CD14-positive monocyte (primary cell): ENCODE measurements at regions not wholly inside any gene's neighbourhood (a gene's known extent, or its start where the extent isn't known, plus 50 kb on each side); places are given as distances from the start of the nearest gene placed in this dataset.

Experiments used
- DNase-seq, 3 donors: peaks; one replicate each; pipeline ENCODE4 v3.0.0-alpha.2; 2011 to 2022
- H2AFZ ChIP-seq: 2 replicates; pipeline ENCODE4 v1.6.0; 2012; ENCODE audit warnings: mild to moderate bottlenecking, low read depth, low read length, inconsistent platforms; ENCODE audit not compliant: insufficient read depth, poor library complexity, severe bottlenecking
- H3K27ac ChIP-seq, 2 donors: 1 replicate in 1 of 2; 2 replicates in 1 of 2; pipeline ENCODE4 v1.5.1; 2012 to 2013; ENCODE audit warnings: low read length in 2 of 2, control low read depth in 1 of 2, inconsistent platforms in 1 of 2, low read depth in 1 of 2, mild to moderate bottlenecking in 1 of 2
- H3K27me3 ChIP-seq, 2 donors: one replicate each; pipeline versions ENCODE4 v1.6.0 to v1.6.1; 2011 to 2013; ENCODE audit warnings: low read length in 2 of 2; ENCODE audit not compliant: control insufficient read depth in 2 of 2, insufficient read depth in 2 of 2
- H3K36me3 ChIP-seq, 2 donors: replicated peaks in 1 of 2; 1 replicate in 1 of 2; 2 replicates in 1 of 2; pipeline versions ENCODE4 v1.5.1 to v1.6.1; 2012 to 2013; ENCODE audit warnings: low read length in 2 of 2, control low read depth in 1 of 2, inconsistent platforms in 1 of 2, mild to moderate bottlenecking in 1 of 2; ENCODE audit not compliant: insufficient read depth in 2 of 2, control insufficient read depth in 1 of 2
- H3K4me1 ChIP-seq, 2 donors: 1 replicate in 1 of 2; 2 replicates in 1 of 2; pipeline versions ENCODE4 v1.5.1 to v1.6.1; 2012 to 2013; ENCODE audit warnings: low read length in 2 of 2, control low read depth in 1 of 2, inconsistent platforms in 1 of 2, mild to moderate bottlenecking in 1 of 2, moderate library complexity in 1 of 2; ENCODE audit not compliant: insufficient read depth in 2 of 2, control insufficient read depth in 1 of 2
- H3K4me2 ChIP-seq: replicated peaks from 2 replicates; pipeline ENCODE3; 2012; ENCODE audit warnings: low read length, moderate library complexity, mild to moderate bottlenecking; ENCODE audit not compliant: poor library complexity, severe bottlenecking; ENCODE audit errors: extremely low read depth
- H3K4me3 ChIP-seq, 3 experiments: fragments of 200-600 bp in 1 of 3; sonication (generic) in 1 of 3; replicated peaks in 1 of 3; 1 replicate in 2 of 3; 2 replicates in 1 of 3; pipeline ENCODE4 v1.5.1; 2011 to 2013; ENCODE audit warnings: low read length in 3 of 3, mild to moderate bottlenecking in 3 of 3, control low read depth in 2 of 3, low read depth in 2 of 3, inconsistent platforms in 1 of 3, moderate library complexity in 1 of 3
- H3K79me2 ChIP-seq: 2 replicates; pipeline ENCODE4 v1.6.0; 2012; ENCODE audit warnings: mild to moderate bottlenecking, control low read depth, inconsistent platforms, low read length, moderate library complexity; ENCODE audit not compliant: insufficient read depth
- H3K9ac ChIP-seq: 2 replicates; pipeline ENCODE4 v1.6.0; 2017; ENCODE audit warnings: low read length, mild to moderate bottlenecking; ENCODE audit not compliant: insufficient read depth, poor library complexity, severe bottlenecking
- H3K9me3 ChIP-seq, 2 donors: replicated peaks in 1 of 2; 1 replicate in 1 of 2; 2 replicates in 1 of 2; pipeline versions ENCODE4 v1.5.1 to v1.6.1; 2012 to 2013; ENCODE audit warnings: low read length in 2 of 2, control low read depth in 1 of 2; ENCODE audit not compliant: control insufficient read depth in 1 of 2, insufficient read depth in 1 of 2
- H4K20me1 ChIP-seq: 2 replicates; pipeline ENCODE4 v1.6.0; 2012; ENCODE audit warnings: mild to moderate bottlenecking, low read length, control low read depth, moderate library complexity; ENCODE audit not compliant: insufficient read depth
- H3K27ac Mint-ChIP-seq, 7 donors: one replicate each; pipeline ENCODE4 v1.8.0; 2020; ENCODE audit warnings: mild to moderate bottlenecking in 7 of 7, mixed read lengths in 7 of 7, moderate library complexity in 6 of 7, inconsistent platforms in 2 of 7
- H3K27me3 Mint-ChIP-seq, 3 donors: one replicate each; pipeline ENCODE4 v1.8.0; 2021 to 2022; ENCODE audit warnings: low read depth in 3 of 3, mild to moderate bottlenecking in 3 of 3, mixed read lengths in 3 of 3, moderate library complexity in 3 of 3, inconsistent platforms in 1 of 3
- H3K36me3 Mint-ChIP-seq, 2 donors: one replicate each; pipeline ENCODE4 v1.8.0; 2020; ENCODE audit warnings: mixed read lengths in 2 of 2, inconsistent platforms in 1 of 2, mild to moderate bottlenecking in 1 of 2
- H3K4me1 Mint-ChIP-seq: one replicate; pipeline ENCODE4 v1.8.0; 2020; ENCODE audit warnings: mild to moderate bottlenecking, mixed read lengths
- H3K4me3 Mint-ChIP-seq, 2 donors: one replicate each; pipeline ENCODE4 v1.8.0; 2020; ENCODE audit warnings: mild to moderate bottlenecking in 2 of 2, mixed read lengths in 2 of 2, moderate library complexity in 1 of 2
- H3K9me3 Mint-ChIP-seq, 7 donors: one replicate each; pipeline ENCODE4 v1.8.0; 2020 to 2022; ENCODE audit warnings: mixed read lengths in 7 of 7, mild to moderate bottlenecking in 6 of 7, moderate library complexity in 6 of 7, inconsistent platforms in 2 of 7
- CTCF ChIP-seq: fragments of 200-600 bp; IDR thresholded peaks from one replicate; pipeline ENCODE4 v1.8.0; 2022; ENCODE audit warnings: antibody characterized with exemption, mild to moderate bottlenecking
- WGBS: methylation state at CpG from one replicate; pipeline ENCODE4 v1.1.5; 2013; ENCODE audit warnings: missing lambda C conversion rate; ENCODE audit not compliant: insufficient coverage; 5-methylcytosine and 5-hydroxymethylcytosine counted together
- intact Hi-C, 2 donors: fragments of 100-400 bp; cut with micrococcal nuclease; formaldehyde crosslinking; loops; one replicate each; pipeline versions ENCODE4 v1.15.0 to v1.15.1; 2023

GRCh38 chr2:129880309-129880708 is 99.2 kb upstream of the RAB6C start:
- H3K4me3 Mint-ChIP-seq, result no peak overlapping the region

DNA sequence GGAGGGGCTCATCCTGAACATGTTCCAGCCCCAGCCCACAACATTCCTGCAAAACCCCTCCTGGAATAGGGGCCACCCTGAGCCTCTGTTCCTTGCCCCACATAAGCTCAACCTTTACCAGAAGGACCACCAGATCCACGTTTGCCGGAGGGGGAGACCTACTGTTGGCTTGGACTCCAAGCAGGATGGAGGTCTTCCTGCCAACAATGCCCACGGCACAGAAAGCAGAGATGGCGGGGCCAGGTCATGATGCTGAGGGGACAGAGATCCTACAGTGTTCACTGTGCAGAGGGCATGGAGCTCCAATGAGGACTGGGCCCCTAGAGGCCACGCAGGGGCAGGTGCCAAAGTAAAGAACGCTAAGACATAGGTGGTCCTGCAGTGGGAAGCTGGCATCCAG is 98.5 kb upstream of the RAB6C start:
- TF ChIP-seq CTCF, result no peak
- Histone ChIP-seq H3K4me2 (no peak overlapping the region), H3K79me2 (no peaks in the 10 kb centered on the region), H3K4me1 (peaks cover 8 to 11% of the 10 kb centered on the region in 2 donors), H3K27ac (no peak overlapping the region), H3K4me3 (no peak overlapping the region), H3K27me3 (no peaks in the 10 kb centered on the region), H3K9me3 (no peaks in the 10 kb centered on the region), H4K20me1 (no peaks in the 10 kb centered on the region), H2AFZ (no peak overlapping the region), H3K9ac (no peak overlapping the region), H3K36me3 (no peaks in the 10 kb centered on the region)
- no peak for DNase-seq
- 100% methylated on average over 5 of the region's 6 CpGs for WGBS
- intact Hi-C loops, result no loop called here
- Mint-ChIP-seq H3K27ac (peak overlapping the region in 1 of 7 donors; percentile 50), H3K27me3 (peaks cover 2 to 6% (median 3%) of the 10 kb centered on the region in 3 donors), H3K4me3 (no peak overlapping the region), H3K9me3 (no peaks in the 10 kb centered on the region), H3K4me1 (peaks cover 14% of the 10 kb centered on the region), H3K36me3 (no peaks in the 10 kb centered on the region)

More at GRCh38 chr2:129880309-129880708, 99.2 kb upstream of the RAB6C start:
- no peak for TF ChIP-seq CTCF
- Histone ChIP-seq H3K4me1 (peaks cover 10 to 11% of the 10 kb centered on the region in 2 donors), H3K9ac (no peak overlapping the region), H2AFZ (no peak overlapping the region), H3K27me3 (no peaks in the 10 kb centered on the region), H4K20me1 (no peaks in the 10 kb centered on the region), H3K9me3 (no peaks in the 10 kb centered on the region), H3K36me3 (no peaks in the 10 kb centered on the region), H3K27ac (no peak overlapping the region), H3K4me2 (no peak overlapping the region), H3K4me3 (no peak overlapping the region), H3K79me2 (no peaks in the 10 kb centered on the region)
- WGBS, result 100% methylated on average over 5 of the region's 5 CpGs
- Mint-ChIP-seq H3K27me3 (peaks cover 0 to 5% (median 3%) of the 10 kb centered on the region in 3 donors), H3K9me3 (no peaks in the 10 kb centered on the region), H3K36me3 (no peaks in the 10 kb centered on the region), H3K27ac (no peak overlapping the region), H3K4me1 (peaks cover 14% of the 10 kb centered on the region)
- intact Hi-C loops, result no loop called here
- no peak for DNase-seq
